ENCODE measurements at regions not wholly inside any gene's neighbourhood (a gene's known extent, or its start where the extent isn't known, plus 50 kb on each side); places are given as distances from the start of the nearest gene placed in this dataset.

- H3K27ac Mint-ChIP-seq = no peak overlapping the region
Observed at GRCh38 chr7:12157517-12157916, 53.6 kb upstream of the TMEM106B start.

DNA sequence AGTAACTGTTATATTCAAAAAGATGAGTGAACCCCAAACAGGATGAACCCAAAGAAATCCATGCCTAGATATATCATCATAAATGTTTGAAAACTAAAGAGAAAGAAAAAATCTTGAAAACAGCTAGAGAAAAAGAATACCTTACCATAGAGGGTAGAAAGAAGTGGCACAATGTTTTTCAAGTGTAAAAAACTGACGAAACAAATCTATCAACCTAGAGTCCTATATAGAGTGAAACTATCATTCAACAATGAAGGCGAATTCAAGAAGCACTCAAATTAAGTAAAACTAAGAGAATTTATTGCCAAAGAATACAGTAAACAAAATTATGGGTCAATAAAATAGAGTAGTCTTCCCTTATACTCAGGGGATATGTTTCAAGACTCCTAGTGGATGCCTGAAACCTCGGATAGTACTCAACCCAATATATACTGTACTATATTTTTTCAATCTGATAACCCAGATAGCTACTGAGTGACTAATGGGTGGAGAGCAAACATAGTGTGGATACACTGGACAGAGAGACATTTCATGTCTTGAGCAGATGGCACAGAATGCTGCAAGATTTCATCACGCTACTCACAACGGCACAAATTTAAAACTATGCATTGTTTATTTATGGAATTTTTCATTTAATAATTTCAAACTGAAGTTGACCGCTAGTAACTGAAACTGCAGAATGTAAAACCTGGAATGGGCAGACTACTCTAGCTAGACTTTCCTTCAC is 52.6 kb upstream of the TMEM106B start:
- H3K9me3 Mint-ChIP-seq = no peaks in the 10 kb centered on the region
- Histone ChIP-seq H3K4me1 (ENCODE audit: control insufficient read depth, insufficient read depth, low read length) (no peaks in the 10 kb centered on the region), H3K27me3 (ENCODE audit: control insufficient read depth, insufficient read depth, low read length) (peaks cover 7% of the 10 kb centered on the region), H3K36me3 (ENCODE audit: control insufficient read depth, insufficient read depth, low read length) (no peaks in the 10 kb centered on the region), H3K27ac (ENCODE audit: low read length) (no peak overlapping the region), H3K4me3 (ENCODE audit: low read length) (no peak overlapping the region), H3K9me3 (ENCODE audit: control insufficient read depth, insufficient read depth, low read length) (no peaks in the 10 kb centered on the region)
- intact Hi-C loops (cut with micrococcal nuclease) = no loop called here
- no peak for DNase-seq
- no peak overlapping the region for H3K27ac Mint-ChIP-seq
- 90% methylated on average over 3 of the region's 6 CpGs for WGBS (ENCODE audit: insufficient coverage)
- H3K4me3 Mint-ChIP-seq = no peak overlapping the region
- no peaks in the 10 kb centered on the region for H3K36me3 Mint-ChIP-seq
- no peaks in the 10 kb centered on the region for H3K4me1 Mint-ChIP-seq
- peaks cover 0 to 10% of the 10 kb centered on the region in 2 donors for H3K27me3 Mint-ChIP-seq (ENCODE audit: low read depth in 2 of 2)
- ATAC-seq = no peak
- TF ChIP-seq, protein P1, sequence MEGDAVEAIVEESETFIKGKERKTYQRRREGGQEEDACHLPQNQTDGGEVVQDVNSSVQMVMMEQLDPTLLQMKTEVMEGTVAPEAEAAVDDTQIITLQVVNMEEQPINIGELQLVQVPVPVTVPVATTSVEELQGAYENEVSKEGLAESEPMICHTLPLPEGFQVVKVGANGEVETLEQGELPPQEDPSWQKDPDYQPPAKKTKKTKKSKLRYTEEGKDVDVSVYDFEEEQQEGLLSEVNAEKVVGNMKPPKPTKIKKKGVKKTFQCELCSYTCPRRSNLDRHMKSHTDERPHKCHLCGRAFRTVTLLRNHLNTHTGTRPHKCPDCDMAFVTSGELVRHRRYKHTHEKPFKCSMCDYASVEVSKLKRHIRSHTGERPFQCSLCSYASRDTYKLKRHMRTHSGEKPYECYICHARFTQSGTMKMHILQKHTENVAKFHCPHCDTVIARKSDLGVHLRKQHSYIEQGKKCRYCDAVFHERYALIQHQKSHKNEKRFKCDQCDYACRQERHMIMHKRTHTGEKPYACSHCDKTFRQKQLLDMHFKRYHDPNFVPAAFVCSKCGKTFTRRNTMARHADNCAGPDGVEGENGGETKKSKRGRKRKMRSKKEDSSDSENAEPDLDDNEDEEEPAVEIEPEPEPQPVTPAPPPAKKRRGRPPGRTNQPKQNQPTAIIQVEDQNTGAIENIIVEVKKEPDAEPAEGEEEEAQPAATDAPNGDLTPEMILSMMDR (IDR thresholded peaks at IDR 0.05) = no peak

More at GRCh38 chr7:12157517-12157916, 53.6 kb upstream of the TMEM106B start:
- WGBS (ENCODE audit: insufficient coverage) = no CpG with 5 or more reads among the region's 1 CpG
- Mint-ChIP-seq H3K36me3 (no peaks in the 10 kb centered on the region), H3K4me3 (no peak overlapping the region), H3K27me3 (ENCODE audit: low read depth in 2 of 2) (peaks cover 5 to 8% of the 10 kb centered on the region in 2 donors), H3K4me1 (no peaks in the 10 kb centered on the region), H3K9me3 (no peaks in the 10 kb centered on the region)
- no peak overlapping the region for H3K4me3 ChIP-seq (ENCODE audit: low read length)
- ATAC-seq (no peak), DNase-seq (no peak)
- no peak overlapping the region for H3K27ac ChIP-seq (ENCODE audit: low read length)
- no peaks in the 10 kb centered on the region for H3K4me1 ChIP-seq (ENCODE audit: control insufficient read depth, insufficient read depth, low read length)
- H3K36me3 ChIP-seq (ENCODE audit: control insufficient read depth, insufficient read depth, low read length) = no peaks in the 10 kb centered on the region
- intact Hi-C loops (cut with micrococcal nuclease) = no loop called here
- H3K9me3 ChIP-seq (ENCODE audit: control insufficient read depth, insufficient read depth, low read length) = no peaks in the 10 kb centered on the region
- TF ChIP-seq, protein P1 (IDR thresholded peaks at IDR 0.05) = no peak
- H3K27me3 ChIP-seq (ENCODE audit: control insufficient read depth, insufficient read depth, low read length) = peaks cover 7% of the 10 kb centered on the region

DNA sequence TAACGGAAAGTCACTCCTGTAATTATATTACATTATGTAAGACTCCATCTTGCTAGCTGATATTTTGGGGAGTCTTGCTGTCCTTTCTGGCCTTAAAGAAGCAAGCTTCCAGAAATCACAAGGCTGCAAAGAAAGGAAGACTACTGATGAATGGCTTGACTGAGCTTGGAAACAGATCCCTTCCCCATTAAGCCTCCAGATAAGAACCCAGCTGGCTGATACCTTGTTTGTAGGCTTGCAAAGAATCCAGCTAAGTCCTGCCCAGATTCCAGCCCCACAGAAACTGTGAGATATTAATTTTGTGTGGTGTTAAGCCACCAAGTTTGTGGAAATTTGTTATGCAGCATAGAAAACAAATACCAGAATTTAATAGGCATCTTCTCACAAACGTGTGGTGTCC is 49.9 kb upstream of the TMEM106B start:
- no peak overlapping the region for H3K27ac ChIP-seq (ENCODE audit: low read length)
- Mint-ChIP-seq H3K27me3 (ENCODE audit: low read depth in 2 of 2) (peaks cover 0 to 5% of the 10 kb centered on the region in 2 donors), H3K27ac (no peak overlapping the region), H3K4me1 (no peaks in the 10 kb centered on the region), H3K9me3 (no peaks in the 10 kb centered on the region), H3K36me3 (no peaks in the 10 kb centered on the region), H3K4me3 (no peak overlapping the region)
- no peaks in the 10 kb centered on the region for H3K4me1 ChIP-seq (ENCODE audit: control insufficient read depth, insufficient read depth, low read length)
- DNase-seq (no peak), ATAC-seq (no peak)
- intact Hi-C loops (cut with micrococcal nuclease) = no loop called here
- TF ChIP-seq, protein P1 (IDR thresholded peaks at IDR 0.05) = no peak
- H3K36me3 ChIP-seq (ENCODE audit: control insufficient read depth, insufficient read depth, low read length) = no peaks in the 10 kb centered on the region
- H3K27me3 ChIP-seq (ENCODE audit: control insufficient read depth, insufficient read depth, low read length) = peaks cover 2% of the 10 kb centered on the region
- no peaks in the 10 kb centered on the region for H3K9me3 ChIP-seq (ENCODE audit: control insufficient read depth, insufficient read depth, low read length)
- 62% methylated on average over 1 of the region's 2 CpGs for WGBS (ENCODE audit: insufficient coverage)
- H3K4me3 ChIP-seq (ENCODE audit: low read length) = no peak overlapping the region
